Naive thymus-derived CD8-positive, alpha-beta T cell (primary cell): ENCODE measurements at regions not wholly inside any gene's neighbourhood (a gene's known extent, or its start where the extent isn't known, plus 50 kb on each side); places are given as distances from the start of the nearest gene placed in this dataset.

Source experiments
- ATAC-seq, 2 donors: fragments of 150-1000 bp; cut with Tn5 transposase in 1 of 2; sonication (Bioruptor Pico), chemical (Tn5 transposase) in 1 of 2; 1 replicate in 1 of 2; 2 replicates in 1 of 2; pipeline ENCODE4 v1.10.0; 2021; ENCODE audit warnings: mild to moderate bottlenecking in 2 of 2, moderate library complexity in 2 of 2
- POLR2A ChIA-PET: fragments of 350-600 bp; sonication (Branson Sonifier 250); formaldehyde crosslinking; loops from one replicate; lab custom pipeline; 2021; ENCODE audit warnings: antibody characterized with exemption; lab: Charles Lee
- DNase-seq, 10 donors: peaks; one replicate each; pipeline versions ENCODE4 v3.0.0 to v3.0.0-alpha.2; 2020 to 2022
- H3K27ac Mint-ChIP-seq, 10 donors: one replicate each; pipeline ENCODE4 v1.8.0; 2020 to 2022; ENCODE audit warnings: mild to moderate bottlenecking in 10 of 10, mixed read lengths in 10 of 10, moderate library complexity in 4 of 10, inconsistent platforms in 1 of 10
- H3K27me3 Mint-ChIP-seq, 5 donors: one replicate each; pipeline ENCODE4 v1.8.0; 2021 to 2022; ENCODE audit warnings: mixed read lengths in 5 of 5
- H3K36me3 Mint-ChIP-seq, 3 donors: one replicate each; pipeline ENCODE4 v1.8.0; 2020 to 2022; ENCODE audit warnings: mixed read lengths in 3 of 3, mild to moderate bottlenecking in 2 of 3, inconsistent platforms in 1 of 3
- H3K4me1 Mint-ChIP-seq, 4 donors: one replicate each; pipeline ENCODE4 v1.8.0; 2021 to 2022; ENCODE audit warnings: mixed read lengths in 4 of 4
- H3K4me3 Mint-ChIP-seq, 10 donors: one replicate each; pipeline ENCODE4 v1.8.0; 2020 to 2022; ENCODE audit warnings: mild to moderate bottlenecking in 10 of 10, mixed read lengths in 10 of 10, moderate library complexity in 6 of 10, inconsistent platforms in 1 of 10
- H3K9me3 Mint-ChIP-seq, 9 donors: one replicate each; pipeline ENCODE4 v1.8.0; 2020 to 2022; ENCODE audit warnings: mixed read lengths in 9 of 9, mild to moderate bottlenecking in 3 of 9, inconsistent platforms in 1 of 9, moderate library complexity in 1 of 9

GRCh38 chr1:54483875-54484437 is 64.1 kb upstream of the ACOT11 start:
- H3K4me1 Mint-ChIP-seq: peaks cover 37 to 80% (median 74%) of the 10 kb centered on the region in 4 donors
- H3K27me3 Mint-ChIP-seq: no peaks in the 10 kb centered on the region
- POLR2A ChIA-PET: interaction anchor here (0.6 to 1.7 kb wide), 3 partner anchors 9 to 77 kb away, joined by 3 to 9 read pairs (median 4); no protein-coding TSS in a partner anchor
- DNase-seq: no peak
- no peaks in the 10 kb centered on the region for H3K36me3 Mint-ChIP-seq
- H3K27ac Mint-ChIP-seq: peak overlapping the region; percentile 0 to 88 (median 57)
- no peak overlapping the region for H3K4me3 Mint-ChIP-seq
- ATAC-seq: no peak
- no peaks in the 10 kb centered on the region for H3K9me3 Mint-ChIP-seq

- no peaks in the 10 kb centered on the region for H3K9me3 Mint-ChIP-seq
- no peaks in the 10 kb centered on the region for H3K36me3 Mint-ChIP-seq
- ATAC-seq (no peak), DNase-seq (peak in 1 of 10 donors; percentile 51)
- H3K4me3 Mint-ChIP-seq: peak overlapping the region; percentile 18 to 74 (median 62)
- POLR2A ChIA-PET: interaction anchor here (0.6 to 1.7 kb wide), 6 partner anchors 8 to 428 kb away, joined by 3 to 5 read pairs (median 4); partner anchors contain the start of genes TCEANC2 and TMEM59
- peaks cover 32 to 80% (median 79%) of the 10 kb centered on the region in 4 donors for H3K4me1 Mint-ChIP-seq
- no peaks in the 10 kb centered on the region for H3K27me3 Mint-ChIP-seq
- peak overlapping the region; percentile 70 to 95 (median 90) for H3K27ac Mint-ChIP-seq
Measured at GRCh38 chr1:54481201-54481884, 66.7 kb upstream of the ACOT11 start.

- ATAC-seq (peak; percentile 40 to 42), DNase-seq (peak in 1 of 10 donors; percentile 34)
- Mint-ChIP-seq H3K4me1 (peaks cover 36 to 80% (median 80%) of the 10 kb centered on the region in 4 donors), H3K9me3 (no peaks in the 10 kb centered on the region), H3K27ac (peak overlapping the region; percentile 70 to 96 (median 93)), H3K36me3 (no peaks in the 10 kb centered on the region), H3K27me3 (no peaks in the 10 kb centered on the region), H3K4me3 (peak overlapping the region; percentile 62 to 80 (median 72))
- POLR2A ChIA-PET: interaction anchor here (0.6 to 1.7 kb wide), 6 partner anchors 9 to 428 kb away, joined by 3 to 6 read pairs (median 4); partner anchors contain the start of genes TCEANC2 and TMEM59
Measured at GRCh38 chr1:54480525-54480848, 67.5 kb upstream of the ACOT11 start.

- Mint-ChIP-seq H3K4me1 (peaks cover 33 to 80% (median 80%) of the 10 kb centered on the region in 4 donors), H3K27ac (peak overlapping the region; percentile 70 to 96 (median 93)), H3K4me3 (peak overlapping the region; percentile 8 to 80 (median 72)), H3K36me3 (no peaks in the 10 kb centered on the region), H3K9me3 (no peaks in the 10 kb centered on the region), H3K27me3 (no peaks in the 10 kb centered on the region)
- ATAC-seq (peak in 1 of 2 donors; percentile 21), DNase-seq (no peak)
- POLR2A ChIA-PET: interaction anchor here (1.1 to 1.7 kb wide), 4 partner anchors 12 to 427 kb away, joined by 3 to 6 read pairs (median 4); partner anchors contain the start of genes TCEANC2 and TMEM59
Measured at GRCh38 chr1:54479841-54480524, 68.0 kb upstream of the ACOT11 start.

- peaks cover 35 to 80% (median 78%) of the 10 kb centered on the region in 4 donors for H3K4me1 Mint-ChIP-seq
- H3K9me3 Mint-ChIP-seq: no peaks in the 10 kb centered on the region
- H3K4me3 Mint-ChIP-seq: peak overlapping the region in 4 of 10 donors; percentile 3 to 67 (median 30)
- no peaks in the 10 kb centered on the region for H3K36me3 Mint-ChIP-seq
- DNase-seq (no peak), ATAC-seq (no peak)
- H3K27me3 Mint-ChIP-seq: peaks cover 0 to under 1% (median 0%) of the 10 kb centered on the region in 5 donors
- peak overlapping the region in 9 of 10 donors; percentile 5 to 96 (median 92) for H3K27ac Mint-ChIP-seq
- POLR2A ChIA-PET: interaction anchor here (0.5 to 2.9 kb wide), 3 partner anchors 8 to 19 kb away, joined by 3 to 21 read pairs (median 6); no protein-coding TSS in a partner anchor
Measured at GRCh38 chr1:54479251-54479650, 68.8 kb upstream of the ACOT11 start.

GRCh38 chr1:54477153-54477561 is 70.9 kb upstream of the ACOT11 start:
- no peaks in the 10 kb centered on the region for H3K36me3 Mint-ChIP-seq
- DNase-seq (peak in 1 of 10 donors; percentile 24), ATAC-seq (peak; percentile 19 to 41)
- POLR2A ChIA-PET: interaction anchor here (0.6 to 2.9 kb wide), 9 partner anchors 9 to 172 kb away, joined by 3 to 21 read pairs (median 3); no protein-coding TSS in a partner anchor
- H3K4me1 Mint-ChIP-seq: peaks cover 41 to 85% (median 78%) of the 10 kb centered on the region in 4 donors
- H3K9me3 Mint-ChIP-seq: no peaks in the 10 kb centered on the region
- H3K27ac Mint-ChIP-seq: peak overlapping the region; percentile 76 to 97 (median 90)
- peaks cover 0 to 6% (median 0%) of the 10 kb centered on the region in 5 donors for H3K27me3 Mint-ChIP-seq
- peak overlapping the region; percentile 40 to 87 (median 54) for H3K4me3 Mint-ChIP-seq

- Mint-ChIP-seq H3K27me3 (peaks cover 0 to 6% (median 0%) of the 10 kb centered on the region in 5 donors), H3K9me3 (no peaks in the 10 kb centered on the region), H3K27ac (peak overlapping the region; percentile 86 to 97 (median 95)), H3K4me1 (peaks cover 39 to 80% (median 72%) of the 10 kb centered on the region in 4 donors), H3K36me3 (no peaks in the 10 kb centered on the region), H3K4me3 (peak overlapping the region; percentile 40 to 88 (median 77))
- DNase-seq (no peak), ATAC-seq (no peak)
- POLR2A ChIA-PET: interaction anchor here (0.6 to 2.9 kb wide), 9 partner anchors 9 to 171 kb away, joined by 3 to 21 read pairs (median 3); no protein-coding TSS in a partner anchor
Measured at GRCh38 chr1:54476530-54477109, 70.4 kb upstream of the SSBP3 start.

GRCh38 chr1:54475946-54476516 is 69.8 kb upstream of the SSBP3 start:
- POLR2A ChIA-PET: interaction anchor here (1.1 to 4.0 kb wide), 5 partner anchors 11 to 120 kb away, joined by 3 to 18 read pairs (median 6); partner anchors contain the start of gene SSBP3
- peaks cover 0 to 6% (median 0%) of the 10 kb centered on the region in 5 donors for H3K27me3 Mint-ChIP-seq
- ATAC-seq (no peak), DNase-seq (no peak)
- H3K9me3 Mint-ChIP-seq: no peaks in the 10 kb centered on the region
- peak overlapping the region; percentile 74 to 97 (median 95) for H3K27ac Mint-ChIP-seq
- peak overlapping the region; percentile 65 to 88 (median 80) for H3K4me3 Mint-ChIP-seq
- H3K36me3 Mint-ChIP-seq: no peaks in the 10 kb centered on the region
- H3K4me1 Mint-ChIP-seq: peaks cover 33 to 74% (median 67%) of the 10 kb centered on the region in 4 donors

GRCh38 chr1:54475357-54475881 is 69.2 kb upstream of the SSBP3 start:
- POLR2A ChIA-PET: interaction anchor here (1.3 to 4.0 kb wide), 6 partner anchors 9 to 69 kb away, joined by 3 to 18 read pairs (median 8); partner anchors contain the start of gene SSBP3
- no peaks in the 10 kb centered on the region for H3K9me3 Mint-ChIP-seq
- DNase-seq: peak in 9 of 10 donors; percentile 29 to 85 (median 59)
- H3K27me3 Mint-ChIP-seq: peaks cover 0 to 6% (median 0%) of the 10 kb centered on the region in 5 donors
- peaks cover 28 to 68% (median 61%) of the 10 kb centered on the region in 4 donors for H3K4me1 Mint-ChIP-seq
- H3K27ac Mint-ChIP-seq: peak overlapping the region; percentile 74 to 97 (median 94)
- ATAC-seq: peak; percentile 64 to 70
- H3K4me3 Mint-ChIP-seq: peak overlapping the region; percentile 68 to 87 (median 80)
- no peaks in the 10 kb centered on the region for H3K36me3 Mint-ChIP-seq

- H3K9me3 Mint-ChIP-seq: no peaks in the 10 kb centered on the region
- POLR2A ChIA-PET: interaction anchor here (1.3 to 4.0 kb wide), 7 partner anchors 9 to 68 kb away, joined by 3 to 18 read pairs (median 6); partner anchors contain the start of gene SSBP3
- peak in 6 of 10 donors; percentile 25 to 70 (median 38) for DNase-seq
- H3K36me3 Mint-ChIP-seq: no peaks in the 10 kb centered on the region
- H3K4me1 Mint-ChIP-seq: peaks cover 20 to 60% (median 53%) of the 10 kb centered on the region in 4 donors
- H3K27me3 Mint-ChIP-seq: peaks cover 0 to 6% (median 0%) of the 10 kb centered on the region in 5 donors
- ATAC-seq: peak; percentile 64
- H3K27ac Mint-ChIP-seq: peak overlapping the region; percentile 86 to 97 (median 94)
- H3K4me3 Mint-ChIP-seq: peak overlapping the region; percentile 76 to 91 (median 86)
Measured at GRCh38 chr1:54474310-54475251, 68.4 kb upstream of the SSBP3 start.
